ENCODE measurements at regions not wholly inside any gene's neighbourhood (a gene's known extent, or its start where the extent isn't known, plus 50 kb on each side); places are given as distances from the start of the nearest gene placed in this dataset.

DNA sequence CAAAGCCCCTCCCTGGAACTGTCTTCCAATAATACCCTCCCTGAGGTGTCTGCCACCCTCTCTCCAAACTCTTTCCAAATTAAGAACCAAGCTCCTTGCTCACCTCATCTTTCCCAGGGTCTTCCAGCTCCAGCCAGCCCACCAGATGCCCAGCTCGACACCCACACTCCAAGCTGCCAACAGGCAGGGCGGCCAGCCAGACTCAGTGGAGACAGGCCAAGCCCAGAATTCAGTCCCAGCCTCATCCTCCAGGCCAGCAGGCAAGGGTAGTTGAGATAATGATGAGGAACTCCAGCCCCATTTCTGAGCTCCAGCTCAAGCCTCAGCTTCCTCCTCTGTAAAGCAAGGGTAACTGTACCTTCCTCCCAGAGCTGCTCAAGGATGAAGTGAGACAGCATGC, 132.9 kb downstream of the CHST1 start:
- TF ChIP-seq, protein P1, sequence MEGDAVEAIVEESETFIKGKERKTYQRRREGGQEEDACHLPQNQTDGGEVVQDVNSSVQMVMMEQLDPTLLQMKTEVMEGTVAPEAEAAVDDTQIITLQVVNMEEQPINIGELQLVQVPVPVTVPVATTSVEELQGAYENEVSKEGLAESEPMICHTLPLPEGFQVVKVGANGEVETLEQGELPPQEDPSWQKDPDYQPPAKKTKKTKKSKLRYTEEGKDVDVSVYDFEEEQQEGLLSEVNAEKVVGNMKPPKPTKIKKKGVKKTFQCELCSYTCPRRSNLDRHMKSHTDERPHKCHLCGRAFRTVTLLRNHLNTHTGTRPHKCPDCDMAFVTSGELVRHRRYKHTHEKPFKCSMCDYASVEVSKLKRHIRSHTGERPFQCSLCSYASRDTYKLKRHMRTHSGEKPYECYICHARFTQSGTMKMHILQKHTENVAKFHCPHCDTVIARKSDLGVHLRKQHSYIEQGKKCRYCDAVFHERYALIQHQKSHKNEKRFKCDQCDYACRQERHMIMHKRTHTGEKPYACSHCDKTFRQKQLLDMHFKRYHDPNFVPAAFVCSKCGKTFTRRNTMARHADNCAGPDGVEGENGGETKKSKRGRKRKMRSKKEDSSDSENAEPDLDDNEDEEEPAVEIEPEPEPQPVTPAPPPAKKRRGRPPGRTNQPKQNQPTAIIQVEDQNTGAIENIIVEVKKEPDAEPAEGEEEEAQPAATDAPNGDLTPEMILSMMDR (IDR thresholded peaks at IDR 0.05) = no peak
- TF ChIP-seq EZH2 (IDR thresholded peaks at IDR 0.05) (no peak), EZH2phosphoT487 (IDR thresholded peaks at IDR 0.05) (no peak)

All from neural progenitor cell (in vitro differentiated cells).